HFFc6 (cell line): ENCODE measurements at regions not wholly inside any gene's neighbourhood (a gene's known extent, or its start where the extent isn't known, plus 50 kb on each side); places are given as distances from the start of the nearest gene placed in this dataset.

Experiments used
- DNase-seq: peaks from one replicate; pipeline ENCODE4 v3.0.0-alpha.2; 2018
- H3K27ac Mint-ChIP-seq: 2 replicates; pipeline ENCODE4 v1.8.0; 2020; ENCODE audit warnings: mild to moderate bottlenecking, mixed read lengths
- H3K27me3 Mint-ChIP-seq: 2 replicates; pipeline ENCODE4 v1.8.0; 2021; ENCODE audit warnings: mild to moderate bottlenecking, moderate library complexity, mixed read lengths; ENCODE audit not compliant: insufficient read depth
- H3K36me3 Mint-ChIP-seq: 2 replicates; pipeline ENCODE4 v1.8.0; 2021; ENCODE audit warnings: low read depth, mixed read lengths
- H3K4me1 Mint-ChIP-seq: 2 replicates; pipeline ENCODE4 v1.8.0; 2020; ENCODE audit warnings: low read depth, mixed read lengths
- H3K4me3 Mint-ChIP-seq: 2 replicates; pipeline ENCODE4 v1.8.0; 2020; ENCODE audit warnings: mild to moderate bottlenecking, moderate library complexity, mixed read lengths
- H3K9me3 Mint-ChIP-seq: 2 replicates; pipeline ENCODE4 v1.8.0; 2020; ENCODE audit warnings: mild to moderate bottlenecking, mixed read lengths
- TF ChIP-seq, protein P1 (sequence below): fragments of 200-600 bp; sonication (generic); IDR thresholded peaks from 2 replicates; pipeline ENCODE4 v1.5.0; 2021; ENCODE audit warnings: antibody characterized with exemption, mild to moderate bottlenecking

- H3K9me3 Mint-ChIP-seq, result peaks cover 60% of the 10 kb centered on the region
- no peaks in the 10 kb centered on the region for H3K4me1 Mint-ChIP-seq
- DNase-seq, result no peak
- H3K4me3 Mint-ChIP-seq, result no peak overlapping the region
- peaks cover 8% of the 10 kb centered on the region; the same call in 1 of the 2 replicates for H3K36me3 Mint-ChIP-seq
- TF ChIP-seq, protein P1, sequence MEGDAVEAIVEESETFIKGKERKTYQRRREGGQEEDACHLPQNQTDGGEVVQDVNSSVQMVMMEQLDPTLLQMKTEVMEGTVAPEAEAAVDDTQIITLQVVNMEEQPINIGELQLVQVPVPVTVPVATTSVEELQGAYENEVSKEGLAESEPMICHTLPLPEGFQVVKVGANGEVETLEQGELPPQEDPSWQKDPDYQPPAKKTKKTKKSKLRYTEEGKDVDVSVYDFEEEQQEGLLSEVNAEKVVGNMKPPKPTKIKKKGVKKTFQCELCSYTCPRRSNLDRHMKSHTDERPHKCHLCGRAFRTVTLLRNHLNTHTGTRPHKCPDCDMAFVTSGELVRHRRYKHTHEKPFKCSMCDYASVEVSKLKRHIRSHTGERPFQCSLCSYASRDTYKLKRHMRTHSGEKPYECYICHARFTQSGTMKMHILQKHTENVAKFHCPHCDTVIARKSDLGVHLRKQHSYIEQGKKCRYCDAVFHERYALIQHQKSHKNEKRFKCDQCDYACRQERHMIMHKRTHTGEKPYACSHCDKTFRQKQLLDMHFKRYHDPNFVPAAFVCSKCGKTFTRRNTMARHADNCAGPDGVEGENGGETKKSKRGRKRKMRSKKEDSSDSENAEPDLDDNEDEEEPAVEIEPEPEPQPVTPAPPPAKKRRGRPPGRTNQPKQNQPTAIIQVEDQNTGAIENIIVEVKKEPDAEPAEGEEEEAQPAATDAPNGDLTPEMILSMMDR, result no peak
- no peaks in the 10 kb centered on the region for H3K27me3 Mint-ChIP-seq
- H3K27ac Mint-ChIP-seq, result no peak overlapping the region
Observed at GRCh38 chr10:130899856-130900255, 411.7 kb downstream of the TCERG1L start.

- Mint-ChIP-seq H3K27me3 (no peaks in the 10 kb centered on the region), H3K9me3 (peaks cover 61% of the 10 kb centered on the region), H3K27ac (no peak overlapping the region), H3K4me1 (no peaks in the 10 kb centered on the region), H3K36me3 (peaks cover 8% of the 10 kb centered on the region; the same call in 1 of the 2 replicates), H3K4me3 (no peak overlapping the region)
- TF ChIP-seq, protein P1, result no peak
- no peak for DNase-seq
Observed at GRCh38 chr10:130900441-130901160, 410.9 kb downstream of the TCERG1L start.

DNA sequence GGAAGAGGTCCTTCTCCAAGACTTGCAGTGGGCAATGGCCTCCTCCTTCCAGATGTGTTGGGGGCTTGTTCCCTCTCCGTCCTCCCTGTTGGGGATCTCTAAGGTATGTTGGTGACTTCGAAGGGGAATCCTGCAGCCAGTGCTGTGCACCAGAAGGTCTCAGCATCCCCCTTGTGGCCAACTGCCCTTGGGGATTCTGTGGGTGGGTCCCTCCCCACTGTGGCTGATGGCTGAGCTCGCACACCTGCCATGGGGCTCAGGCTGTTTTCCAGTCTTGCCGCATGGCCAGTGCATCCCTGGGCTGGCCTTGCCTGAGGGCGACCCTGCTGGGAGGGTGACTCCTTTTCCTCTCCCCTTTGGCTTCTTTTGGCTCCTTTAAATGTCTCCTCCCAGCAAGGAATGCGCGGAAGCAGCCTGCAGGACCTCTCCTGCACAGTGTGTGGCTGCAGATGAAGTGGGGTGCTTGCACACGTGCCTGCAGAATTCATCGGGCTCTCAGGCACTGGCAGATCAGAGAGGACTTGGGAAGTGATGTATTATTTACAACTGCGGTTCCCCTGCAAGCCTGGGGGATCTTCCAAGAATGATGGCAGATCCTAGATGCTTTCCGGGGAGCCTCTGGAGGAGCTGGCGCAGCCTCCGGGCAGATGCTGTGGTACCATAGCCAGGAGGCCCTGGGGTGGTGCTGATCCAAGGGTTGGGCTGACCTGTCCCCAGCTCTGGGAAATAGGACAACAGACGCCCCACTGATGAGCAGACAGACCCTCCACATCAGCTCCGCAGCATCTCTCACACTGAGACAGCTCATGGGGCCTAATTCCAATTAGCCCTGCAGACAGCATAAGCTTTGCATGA, 410.0 kb downstream of the TCERG1L start:
- no peak overlapping the region for H3K27ac Mint-ChIP-seq
- TF ChIP-seq, protein P1, result no peak
- no peaks in the 10 kb centered on the region for H3K4me1 Mint-ChIP-seq
- H3K4me3 Mint-ChIP-seq, result no peak overlapping the region
- DNase-seq, result no peak
- H3K9me3 Mint-ChIP-seq, result peaks cover 66% of the 10 kb centered on the region
- H3K27me3 Mint-ChIP-seq, result no peaks in the 10 kb centered on the region; the same call in 1 of the 2 replicates
- peaks cover 8% of the 10 kb centered on the region; the same call in 1 of the 2 replicates for H3K36me3 Mint-ChIP-seq

DNA sequence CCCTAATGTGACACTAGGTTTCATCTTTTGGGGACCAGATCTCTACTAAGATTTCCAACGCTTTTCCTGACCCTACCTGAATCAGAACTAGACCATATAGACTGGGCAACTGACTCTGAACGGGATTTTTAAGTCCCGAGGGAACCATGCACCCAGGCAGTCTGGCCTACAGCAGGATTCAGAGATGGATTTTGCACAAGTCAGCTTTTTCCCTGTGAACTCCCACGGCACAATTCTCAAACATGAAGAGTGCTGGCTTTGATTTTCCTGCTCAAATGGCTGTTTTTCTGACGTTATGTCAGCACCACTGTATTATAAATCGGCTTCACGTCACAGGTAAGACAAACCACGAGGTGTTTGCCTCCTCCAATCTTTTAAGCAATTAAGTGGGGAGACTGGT, 409.1 kb downstream of the TCERG1L start:
- no peak for DNase-seq
- Mint-ChIP-seq H3K4me3 (no peak overlapping the region), H3K36me3 (peaks cover 8% of the 10 kb centered on the region; the same call in 1 of the 2 replicates), H3K27me3 (no peaks in the 10 kb centered on the region; the same call in 1 of the 2 replicates), H3K27ac (no peak overlapping the region), H3K9me3 (peaks cover 58% of the 10 kb centered on the region), H3K4me1 (no peaks in the 10 kb centered on the region)
- TF ChIP-seq, protein P1, result no peak

GRCh38 chr10:130902929-130903328, 408.6 kb downstream of the TCERG1L start:
- Mint-ChIP-seq H3K4me3 (no peak overlapping the region), H3K27me3 (no peaks in the 10 kb centered on the region; the same call in 1 of the 2 replicates), H3K27ac (no peak overlapping the region), H3K4me1 (no peaks in the 10 kb centered on the region), H3K9me3 (peaks cover 59% of the 10 kb centered on the region), H3K36me3 (peaks cover 8% of the 10 kb centered on the region; the same call in 1 of the 2 replicates)
- TF ChIP-seq, protein P1, result no peak
- DNase-seq, result no peak
